HG03139 (cell line): ENCODE measurements at regions not wholly inside any gene's neighbourhood (a gene's known extent, or its start where the extent isn't known, plus 50 kb on each side); places are given as distances from the start of the nearest gene placed in this dataset.
"Not testable (repeated sequence)": the region's sequence is repeated elsewhere in the genome, so short reads cannot be mapped to it uniquely, and the experiment has no call there.

Experiments used
- ATAC-seq: cut with Tn5 transposase; IDR thresholded peaks from one replicate; pipeline ENCODE4 v1.9.1; 2021; ENCODE audit not compliant: unreplicated experiment

DNA sequence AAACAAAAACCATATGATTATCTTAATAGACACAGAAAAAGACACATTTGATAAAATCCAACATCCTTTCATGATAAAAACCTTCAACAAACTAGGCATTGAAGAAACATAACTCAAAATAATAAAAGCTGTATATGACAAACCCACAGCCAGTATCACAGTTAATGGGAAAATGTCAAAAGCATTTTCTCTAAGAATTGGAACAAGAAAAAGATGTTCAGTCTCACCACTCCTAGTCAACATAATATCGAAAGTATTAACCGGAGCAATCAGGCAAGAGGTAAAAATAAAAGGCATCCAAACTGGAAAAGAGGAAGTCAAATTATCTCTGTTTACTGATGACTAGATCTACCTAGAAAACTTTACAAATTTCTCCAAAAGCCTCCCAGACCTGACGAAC is 684.2 kb upstream of the SPRY2 start:
- ATAC-seq, result no peak

DNA sequence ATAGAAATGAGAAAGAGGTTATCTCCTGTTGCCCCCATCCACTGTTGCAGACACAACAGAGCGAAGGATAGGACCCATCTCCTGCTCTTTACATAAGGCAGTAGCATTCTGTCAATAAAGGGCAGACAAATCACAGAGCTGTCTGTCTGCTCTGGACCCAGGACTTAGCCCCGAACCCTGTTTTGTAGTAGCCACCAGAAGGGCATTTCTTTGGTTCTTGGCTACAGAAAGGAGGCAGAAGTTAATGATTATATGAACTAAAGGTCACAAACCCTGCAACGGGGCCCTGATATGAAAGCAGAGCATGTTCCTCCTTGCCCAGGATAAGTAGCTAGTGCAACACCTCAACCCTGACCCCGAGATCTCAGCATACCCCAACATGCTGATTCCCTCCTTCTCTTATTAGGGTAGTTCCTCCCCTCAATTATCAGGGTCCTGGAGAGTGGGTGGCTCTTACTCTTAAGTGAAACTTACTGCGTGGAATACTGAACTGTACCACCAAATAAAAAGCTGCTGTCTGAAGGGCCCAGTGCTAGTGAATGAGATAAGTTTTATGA is 680.4 kb upstream of the SPRY2 start:
- ATAC-seq, result no peak

DNA sequence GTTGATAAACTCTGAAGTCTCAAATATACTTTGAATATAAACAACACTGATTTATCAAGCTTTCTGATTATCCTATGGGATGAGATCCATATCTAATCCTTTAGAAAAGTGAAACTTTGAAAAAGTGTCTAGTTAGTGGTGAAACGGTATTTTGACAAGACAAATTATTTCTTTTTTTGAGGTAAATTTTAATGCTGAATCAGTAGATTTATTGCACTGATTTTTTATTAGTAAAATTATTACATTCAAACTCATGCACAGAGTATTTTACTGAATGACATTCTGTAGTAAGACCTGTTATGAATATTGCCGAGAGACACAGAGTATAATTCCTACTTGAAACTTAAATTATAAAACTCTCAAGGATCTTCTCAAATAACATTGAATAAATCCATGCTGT is 679.1 kb upstream of the SPRY2 start:
- ATAC-seq, result no peak

DNA sequence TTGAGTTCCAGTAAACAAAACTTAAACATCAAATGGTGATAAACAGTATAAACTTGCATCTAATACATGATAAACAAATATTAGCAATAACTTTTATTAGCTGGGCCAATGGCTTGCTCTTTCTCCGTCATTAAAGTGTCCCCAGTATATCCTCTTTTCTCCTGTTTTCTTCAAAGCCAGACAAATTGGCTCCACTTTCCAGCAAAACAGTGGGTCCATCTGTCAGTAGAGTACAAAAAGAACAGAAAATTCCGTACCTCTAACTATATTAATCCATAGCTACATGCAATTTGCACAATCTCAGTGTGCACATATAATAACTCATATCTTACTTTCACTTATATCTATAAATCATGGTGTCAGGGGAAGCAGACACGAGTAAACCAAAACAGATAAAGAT is 678.0 kb upstream of the SPRY2 start:
- ATAC-seq, result no peak

DNA sequence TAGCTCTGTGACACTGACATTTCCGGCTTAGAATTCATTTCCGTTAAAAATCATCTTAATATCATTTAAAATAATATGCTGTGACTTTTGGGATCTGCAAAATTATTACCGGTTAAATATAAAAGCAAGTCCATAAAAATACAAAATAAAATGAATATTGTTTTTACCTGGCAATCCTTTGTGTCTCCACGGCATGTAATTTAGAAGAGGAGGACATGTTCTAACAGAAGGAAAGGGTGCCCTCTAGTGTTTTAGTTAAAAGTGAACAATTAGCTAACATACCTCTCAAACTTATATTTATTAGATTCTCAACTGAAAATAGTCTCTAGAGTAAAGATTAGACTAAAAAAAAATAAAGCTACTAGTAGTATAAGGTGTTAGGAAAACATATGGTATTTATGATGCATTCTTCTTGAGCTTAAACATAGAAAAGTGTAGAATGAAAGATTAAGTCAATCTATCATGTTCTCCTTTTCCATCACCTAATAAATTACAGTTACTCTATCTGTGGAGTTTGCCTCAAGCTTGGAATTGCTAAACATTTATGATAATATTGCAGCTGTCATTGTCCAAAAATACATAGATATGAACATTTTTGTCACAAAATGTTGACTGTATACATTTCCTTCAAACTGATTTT is 676.7 kb upstream of the SPRY2 start:
- peak; percentile 76 for ATAC-seq

DNA sequence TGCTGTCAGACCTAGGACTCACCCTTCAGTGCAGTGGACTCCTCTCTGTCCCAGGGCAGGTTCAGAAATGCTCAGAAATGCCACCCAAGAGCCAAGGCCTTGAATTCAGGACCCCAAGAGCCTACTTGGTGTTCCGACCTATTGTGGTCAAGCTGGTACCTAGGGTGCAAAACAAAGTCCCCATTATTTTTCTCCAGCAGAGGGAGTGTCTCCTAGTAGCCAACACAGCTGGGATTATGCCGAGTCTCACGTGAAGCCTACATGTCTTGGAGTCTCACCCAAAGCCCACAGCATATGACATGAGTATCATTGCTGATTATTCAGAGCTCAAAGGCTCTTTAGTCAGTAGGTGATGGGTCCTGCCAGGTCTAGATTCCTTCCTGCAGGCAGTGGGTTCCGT is 671.1 kb upstream of the SPRY2 start:
- ATAC-seq, result no peak

DNA sequence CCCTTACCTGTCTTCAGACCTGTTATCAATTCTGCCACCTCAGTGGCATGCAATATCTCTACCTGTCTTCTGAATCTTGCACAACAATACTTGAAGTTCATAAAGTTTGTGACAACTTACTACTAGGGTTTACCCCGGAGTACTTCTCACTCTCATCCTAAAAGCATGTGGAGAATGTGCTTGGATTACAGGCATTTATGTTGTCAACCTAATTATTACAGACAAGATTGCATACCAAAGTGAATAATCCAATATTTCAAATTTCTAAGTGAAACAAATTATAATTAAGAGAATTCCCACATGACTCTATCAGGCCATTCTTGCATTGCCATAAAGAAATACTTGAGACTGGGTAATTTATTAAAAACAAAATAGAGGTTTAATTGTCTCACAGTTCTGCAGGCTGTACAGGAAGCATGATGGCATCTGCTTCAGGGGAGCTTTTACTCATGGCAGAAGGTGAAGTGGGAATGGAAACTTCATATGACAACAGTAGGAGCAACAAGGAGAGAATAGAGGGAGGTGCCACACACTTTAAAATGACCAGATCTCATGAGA is 661.0 kb upstream of the SPRY2 start:
- no peak for ATAC-seq

DNA sequence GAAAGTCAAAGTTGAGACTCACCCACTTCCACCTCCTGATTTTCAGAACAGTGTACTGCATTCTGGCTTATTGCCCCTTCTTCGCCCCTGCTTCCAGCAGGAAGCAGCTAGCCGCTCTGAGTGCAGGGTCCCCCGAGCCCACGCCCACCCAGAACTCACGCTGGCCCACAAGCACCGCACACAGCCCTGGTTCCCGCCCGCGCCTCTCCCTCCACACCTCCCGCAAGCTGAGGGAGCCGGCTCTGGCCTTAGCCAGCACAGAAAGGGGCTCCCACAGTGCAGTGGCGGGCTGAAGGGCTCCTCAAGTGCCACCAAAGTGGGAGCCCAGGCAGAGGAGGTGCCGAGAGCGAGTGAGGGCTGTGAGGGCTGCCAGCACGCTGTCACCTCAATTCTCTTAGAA is 657.7 kb upstream of the SPRY2 start:
- not testable (repeated sequence) for ATAC-seq

DNA sequence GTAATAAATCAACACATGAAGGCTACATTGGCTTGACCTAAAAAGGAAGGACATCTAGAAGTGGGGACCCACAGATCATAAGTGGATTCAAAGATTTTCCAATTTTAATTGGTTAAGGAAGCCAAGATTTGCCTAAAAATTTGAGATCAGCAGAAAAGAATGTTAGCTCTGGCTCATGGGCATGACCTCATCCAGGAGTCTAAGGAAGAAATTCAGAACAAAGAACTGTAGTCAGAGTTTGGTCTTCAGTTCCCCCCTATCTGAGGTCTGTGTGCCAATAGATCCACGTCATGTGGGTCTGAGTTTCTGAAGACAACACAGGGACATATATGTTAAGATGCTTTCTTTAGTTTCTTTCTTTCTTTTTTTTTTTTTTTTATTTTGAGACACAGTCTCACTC is 648.8 kb upstream of the SPRY2 start:
- no peak for ATAC-seq

DNA sequence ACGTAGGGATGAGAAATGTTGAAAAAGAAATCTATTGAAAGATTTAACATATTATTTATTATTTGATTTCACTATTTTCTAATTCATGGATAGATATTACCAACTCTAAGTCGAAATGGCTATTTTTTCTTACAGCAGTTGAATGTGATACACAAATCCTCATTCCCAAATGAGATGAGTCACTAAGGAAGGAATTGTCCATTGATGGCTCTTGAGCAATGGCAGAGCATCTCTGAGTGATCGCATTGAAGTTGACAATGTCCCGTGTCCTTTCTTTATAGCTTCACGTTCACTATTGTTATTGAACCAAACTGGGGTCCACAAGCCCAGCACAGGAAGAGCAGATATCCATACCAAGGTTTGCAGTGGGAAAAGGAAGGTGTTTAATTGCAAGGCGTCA is 648.3 kb upstream of the SPRY2 start:
- no peak for ATAC-seq

DNA sequence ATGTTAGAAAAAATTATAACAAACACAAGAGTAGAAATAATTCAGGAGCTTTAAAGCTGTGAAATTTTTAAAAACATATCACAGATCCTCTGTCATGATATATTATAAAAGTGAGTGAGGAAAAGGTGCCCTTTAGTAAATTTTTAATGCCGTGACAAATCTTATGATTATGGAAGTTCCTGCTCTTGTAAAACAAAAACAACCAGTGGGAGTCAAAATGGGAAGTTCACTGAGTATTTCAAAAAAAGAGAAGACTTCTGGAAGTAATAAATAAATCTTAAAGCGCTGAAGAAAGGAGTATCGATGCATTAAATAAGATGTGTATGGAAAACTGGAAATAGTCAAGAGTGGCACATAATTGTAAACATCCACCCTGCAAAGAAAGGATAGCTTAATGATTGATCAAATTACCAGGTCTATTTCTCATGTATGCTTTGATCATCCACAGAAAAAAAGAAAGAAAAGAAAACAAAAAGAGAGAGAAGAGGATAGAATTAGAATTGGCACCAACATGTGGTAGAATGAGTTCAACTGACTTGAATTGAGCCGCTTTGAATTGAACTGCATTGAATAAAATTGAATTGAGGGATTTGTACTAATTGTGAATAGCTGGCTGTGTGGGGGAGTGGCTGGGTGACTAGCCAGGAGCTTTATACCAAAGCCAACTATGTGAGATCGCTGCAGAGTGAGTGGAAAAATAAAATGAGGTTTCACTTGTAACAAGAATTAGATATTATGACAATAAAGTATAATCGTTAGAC is 647.6 kb upstream of the SPRY2 start:
- no peak for ATAC-seq

DNA sequence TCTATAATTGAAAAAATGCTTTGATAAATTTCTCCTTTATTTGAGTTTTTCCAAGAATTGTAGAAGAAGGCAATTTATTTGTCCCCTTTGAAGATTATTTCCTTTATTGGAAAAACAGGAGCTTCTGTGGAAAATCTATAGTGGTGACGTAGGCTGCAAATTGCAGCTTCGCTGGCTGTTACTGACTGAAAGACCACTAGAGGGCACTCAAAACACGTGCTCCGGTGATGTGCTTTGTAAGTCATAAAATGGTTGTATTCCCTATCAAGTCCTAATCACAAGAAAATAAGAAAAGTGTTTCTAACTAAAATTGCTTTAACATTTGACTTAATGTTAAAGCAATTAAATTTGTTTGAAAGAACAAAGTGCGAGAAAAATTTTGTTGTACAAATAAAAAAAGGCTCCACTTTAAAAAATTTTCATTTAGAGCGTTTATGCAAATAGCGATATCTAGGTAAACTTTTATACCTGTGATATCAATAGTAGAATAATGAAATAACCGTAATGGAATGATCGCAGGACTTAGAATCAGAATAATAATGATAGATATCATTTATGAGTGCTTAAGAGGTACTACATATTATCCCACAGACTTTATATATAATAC is 638.2 kb upstream of the SPRY2 start:
- peak; percentile 96 for ATAC-seq

DNA sequence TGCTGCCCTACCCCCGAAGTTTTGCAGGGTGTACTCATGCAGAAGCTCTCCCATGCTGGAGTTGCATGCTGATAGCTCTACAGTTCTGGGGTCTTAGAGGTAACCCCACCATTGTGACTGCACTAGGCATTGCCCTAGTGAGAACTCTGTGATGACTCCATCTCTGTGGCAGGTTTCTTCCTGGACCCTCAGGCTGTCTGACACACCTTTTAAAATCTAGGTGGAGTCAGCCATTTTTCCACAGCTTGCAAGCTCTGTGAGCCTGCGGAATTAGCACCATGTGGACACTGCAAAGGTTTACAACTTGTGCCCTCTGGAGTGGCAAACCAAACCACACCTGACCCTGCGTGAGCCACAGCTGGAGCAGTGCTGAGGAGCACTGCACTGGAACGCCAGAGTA is 636.2 kb upstream of the SPRY2 start:
- ATAC-seq, result no peak

DNA sequence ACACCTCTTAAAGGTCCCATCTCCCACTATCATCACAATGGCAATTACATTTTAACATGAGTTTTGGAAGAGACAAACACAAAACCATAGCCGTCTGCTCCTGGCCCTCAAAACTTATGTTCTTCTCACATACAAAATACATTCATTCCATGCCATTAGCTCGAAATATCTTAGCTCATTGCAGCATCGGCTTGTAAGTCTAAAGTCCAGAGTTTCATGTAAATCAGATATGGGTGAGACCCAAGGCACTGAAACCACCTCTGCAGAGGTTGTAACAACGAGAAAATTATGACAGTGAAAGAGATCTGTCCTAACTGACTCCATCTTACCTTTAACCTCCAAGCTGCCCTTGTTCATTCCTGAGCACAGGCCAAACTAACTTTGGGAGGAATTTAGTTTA is 635.0 kb upstream of the SPRY2 start:
- ATAC-seq, result no peak

DNA sequence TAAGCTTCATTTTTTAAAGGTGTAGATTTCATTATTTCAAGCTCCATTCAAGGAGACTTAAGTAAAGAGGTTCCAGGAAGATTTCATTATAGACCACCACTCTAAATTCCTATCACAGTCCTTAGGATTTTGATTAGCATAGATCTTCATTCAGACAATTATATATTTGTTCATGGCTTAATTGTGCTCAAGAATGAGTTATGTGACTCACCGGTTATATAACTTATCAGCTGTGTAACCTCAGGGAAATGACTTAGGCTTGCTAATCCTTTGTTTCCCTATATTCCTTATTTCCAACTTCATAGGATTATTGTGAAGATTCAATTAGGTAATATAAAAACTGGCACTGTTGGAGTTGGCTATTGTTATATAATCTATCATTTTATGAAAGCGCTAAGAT is 632.8 kb upstream of the SPRY2 start:
- ATAC-seq, result no peak

DNA sequence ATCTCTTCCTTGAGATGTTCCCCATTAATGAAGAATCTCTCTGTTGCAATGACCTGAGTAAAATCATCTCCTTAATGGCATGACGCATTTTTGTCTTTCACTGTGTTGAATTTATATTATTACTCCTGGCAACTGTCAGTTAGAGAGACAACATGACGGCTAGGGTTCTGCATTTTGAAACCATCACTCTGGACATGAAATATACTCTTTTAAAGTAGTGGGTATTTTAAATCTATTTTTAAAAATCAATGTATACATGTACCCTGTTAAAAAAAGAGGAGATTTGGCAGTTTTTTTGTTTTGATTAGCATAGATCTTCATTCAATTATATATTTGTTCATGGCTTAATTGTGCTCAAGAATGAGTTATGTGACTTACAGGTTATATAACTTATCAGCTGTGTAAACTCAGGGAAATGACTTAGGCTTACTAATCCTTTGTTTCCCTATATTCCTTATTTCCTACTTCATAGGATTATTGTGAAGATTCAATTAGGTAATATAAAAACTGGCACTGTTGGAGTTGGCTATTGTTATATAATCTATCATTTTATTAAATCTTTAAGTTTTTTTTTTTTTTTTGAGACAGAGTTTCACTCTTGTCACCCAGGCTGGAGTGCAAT is 632.0 kb upstream of the SPRY2 start:
- ATAC-seq, result no peak

DNA sequence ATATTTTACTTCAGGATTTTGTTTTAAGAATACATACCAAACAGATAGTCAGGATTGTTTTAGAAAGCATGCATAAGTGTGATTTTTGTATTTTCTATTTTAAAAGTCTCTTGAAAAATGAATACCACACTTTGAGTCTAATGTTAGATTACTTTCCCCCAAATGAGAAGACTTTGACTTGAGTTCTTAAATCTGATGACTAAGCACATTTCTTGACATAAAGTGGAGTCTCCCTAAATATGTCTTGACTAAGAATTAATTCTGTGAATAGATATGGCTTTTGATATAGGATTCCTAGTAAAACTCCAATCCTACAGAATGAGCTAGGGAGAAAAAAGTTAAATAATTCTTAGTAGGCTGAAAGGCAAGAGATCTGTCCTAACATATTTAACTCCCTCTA is 624.2 kb upstream of the SPRY2 start:
- ATAC-seq, result no peak

DNA sequence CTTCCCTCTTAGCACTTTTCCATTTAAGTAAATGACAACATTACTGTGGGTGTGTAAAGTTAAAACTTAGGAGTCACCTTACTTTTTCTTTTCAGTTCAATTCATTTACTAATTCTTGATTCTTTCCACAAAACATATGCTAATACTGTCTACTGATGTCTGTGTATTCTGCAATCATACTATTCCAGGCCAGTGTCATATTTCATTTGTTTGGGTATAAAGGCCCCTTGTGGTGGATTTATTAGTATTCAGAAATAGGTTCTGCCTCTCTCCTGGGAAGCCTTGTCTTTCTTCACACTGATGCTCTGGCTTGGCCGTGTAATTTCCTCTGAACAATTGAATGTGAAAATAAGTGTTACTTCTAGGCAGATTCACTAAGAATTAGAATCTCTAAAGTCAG is 621.9 kb upstream of the SPRY2 start:
- no peak for ATAC-seq

DNA sequence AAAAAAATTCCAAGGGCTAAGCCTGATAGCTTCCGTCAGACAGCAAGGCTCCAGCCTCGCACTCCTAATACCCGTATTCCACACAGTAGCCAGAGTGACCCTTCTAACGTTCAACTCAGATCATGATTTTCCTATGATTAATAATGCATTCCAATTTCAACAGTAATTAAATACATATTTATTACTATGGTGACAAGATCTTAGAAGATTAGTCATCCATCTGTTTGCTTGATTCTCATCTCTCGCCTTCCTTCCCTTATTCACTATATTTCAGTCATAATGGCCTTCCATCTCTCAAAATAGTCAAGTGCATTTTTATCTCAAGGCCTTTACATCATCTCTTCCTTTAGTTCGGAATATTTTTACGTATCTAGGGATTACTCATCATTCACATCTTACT is 621.2 kb upstream of the SPRY2 start:
- no peak for ATAC-seq

DNA sequence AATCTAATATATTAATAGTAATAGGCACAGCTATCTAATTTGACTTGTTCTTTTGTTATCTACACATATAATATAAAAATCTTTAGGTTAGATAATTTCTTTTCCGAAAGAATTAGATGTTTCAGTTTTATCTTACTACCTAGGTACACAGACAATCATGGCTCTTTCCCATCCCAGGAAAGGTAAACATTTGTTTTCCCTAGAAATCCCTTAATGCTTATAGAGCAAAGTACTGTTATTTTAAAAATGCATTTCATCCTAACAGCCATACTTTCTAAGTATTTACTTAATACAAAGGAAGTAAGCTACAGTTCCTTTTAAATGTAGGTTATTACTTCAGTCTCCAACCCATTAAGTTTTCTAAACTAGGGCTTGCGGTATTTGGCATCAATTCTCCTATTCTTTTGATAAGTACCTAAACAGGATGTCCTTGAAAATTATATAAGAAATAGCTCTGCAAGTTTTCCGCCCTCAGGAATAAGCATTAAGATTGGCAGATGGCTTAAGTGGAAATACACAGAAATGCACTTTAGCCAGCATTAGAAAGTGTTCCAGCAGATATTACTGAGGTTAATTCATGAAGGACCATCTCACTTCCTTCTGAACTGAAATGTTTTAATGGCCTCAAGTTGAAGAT is 616.2 kb upstream of the SPRY2 start:
- ATAC-seq, result no peak

DNA sequence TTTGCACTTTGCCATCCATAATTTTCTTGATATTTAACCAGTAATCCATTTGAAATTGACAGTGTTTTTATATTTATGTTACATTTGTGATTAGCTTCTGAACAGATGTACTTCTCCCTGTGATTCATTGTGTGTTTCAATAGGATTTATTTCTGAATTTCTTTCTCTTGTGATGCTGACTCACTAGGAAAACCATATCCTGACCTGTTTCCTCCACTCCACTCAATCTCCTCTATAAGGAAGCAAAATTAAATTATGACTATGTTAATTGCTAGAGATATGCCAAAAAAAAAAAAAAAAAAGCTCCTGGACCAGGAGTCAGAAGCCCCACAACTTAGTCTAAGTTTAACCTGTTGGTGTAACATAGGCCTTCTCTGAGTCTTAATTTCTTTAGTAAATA is 614.6 kb upstream of the SPRY2 start:
- ATAC-seq, result no peak
